ENCODE measurements at regions not wholly inside any gene's neighbourhood (a gene's known extent, or its start where the extent isn't known, plus 50 kb on each side); places are given as distances from the start of the nearest gene placed in this dataset.
A peak's percentile ranks its signal among the peaks of the same experiment; 100 is the strongest.

GRCh38 chr15:30008156-30008555 is 74.6 kb upstream of the GOLGA8J start:
- ATAC-seq (no peak), FAIRE-seq (no peak), DNase-seq (ENCODE audit: low spot score) (no peak)
- ChIA-PET CTCF (ENCODE audit: low intra/inter-chr PET ratio, low total read pairs) (no interaction called here), POLR2A (no interaction called here)
- BruUV-seq (replicated peaks): no TSS peak
- Histone ChIP-seq H3K4me1 (ENCODE audit: insufficient read depth, low read length) (no peaks in the 10 kb centered on the region), H3K4me2 (ENCODE audit: low read depth, low read length) (no peak overlapping the region), H3K36me3 (replicated peaks in 1 of 2; ENCODE audit: control insufficient read depth in 1 of 2, insufficient read depth in 2 of 2, low read length in 2 of 2) (no peaks in the 10 kb centered on the region), H2AFZ (ENCODE audit: low read length) (no peak overlapping the region), H4K20me1 (ENCODE audit: insufficient read depth, low read length) (no peaks in the 10 kb centered on the region), H3K27ac (ENCODE audit: extremely low read length, insufficient read depth, low read length) (no peak overlapping the region), H3K4me3 (replicated peaks in 1 of 3; ENCODE audit: insufficient read depth in 1 of 3, low read depth in 2 of 3, low read length in 3 of 3) (no peak overlapping the region), H3K9ac (ENCODE audit: insufficient read depth, low read depth, low read length) (no peak overlapping the region), H3K9me3 (ENCODE audit: low read length) (no peaks in the 10 kb centered on the region), H3K79me2 (ENCODE audit: insufficient read depth, low read length) (no peaks in the 10 kb centered on the region), H3K27me3 (ENCODE audit: control insufficient read depth in 1 of 2, insufficient read depth in 2 of 2, low read length in 2 of 2) (0 out of 5 replicates have a peak, but pooled peaks cover 0 to 3% of the 10 kb centered on the region in 2 experiments)
- 0% methylated on average over 1 of the region's 1 CpG for WGBS (ENCODE audit: low lambda C conversion rate)
- intact Hi-C loops (cut with micrococcal nuclease; ENCODE audit: unreplicated experiment) (no loop called here), in situ Hi-C loops (cut with HindIII; ENCODE audit: extremely low pct_ligation_motif_present, low pct_unique_long_range_greater_than_20kb) (no loop called here)
- TF ChIP-seq EED (CRISPR knock-in tag; IDR thresholded peaks at IDR 0.05) (no peak), MTF1 (CRISPR knock-in tag; IDR thresholded peaks at IDR 0.05) (no peak), MAFK (conservative IDR thresholded peaks at IDR 0.05 in 1 of 2, IDR thresholded peaks at IDR 0.05 in 1 of 2; ENCODE audit: low read length in 2 of 2) (peak in 1 of 2 experiments; percentile 19; a peak in 1 of 4 replicates), ZNF737 (CRISPR knock-in tag; IDR thresholded peaks at IDR 0.05; ENCODE audit: borderline replicate concordance) (no peak)

GRCh38 chr15:30001602-30002001 is 81.2 kb upstream of the GOLGA8J start:
- H3K4me2 ChIP-seq (ENCODE audit: low read depth, low read length): no peak overlapping the region
- in situ Hi-C loops (cut with HindIII; ENCODE audit: extremely low pct_ligation_motif_present, low pct_unique_long_range_greater_than_20kb) (no loop called here), intact Hi-C loops (cut with micrococcal nuclease; ENCODE audit: unreplicated experiment) (no loop called here)
- H3K4me1 ChIP-seq (ENCODE audit: insufficient read depth, low read length): no peaks in the 10 kb centered on the region
- H3K27me3 ChIP-seq (ENCODE audit: control insufficient read depth in 1 of 2, insufficient read depth in 2 of 2, low read length in 2 of 2): peaks cover 0 to 8% of the 10 kb centered on the region in 2 experiments; a peak in 1 of 5 replicates
- ATAC-seq (no peak), FAIRE-seq (no peak), DNase-seq (ENCODE audit: low spot score) (no peak)
- no peak overlapping the region for H3K4me3 ChIP-seq (replicated peaks in 1 of 3; ENCODE audit: insufficient read depth in 1 of 3, low read depth in 2 of 3, low read length in 3 of 3)
- ChIA-PET CTCF (ENCODE audit: low intra/inter-chr PET ratio, low total read pairs) (no interaction called here), POLR2A (no interaction called here)
- WGBS (ENCODE audit: low lambda C conversion rate): 20% methylated on average over 5 of the region's 5 CpGs
- no peak overlapping the region for H3K27ac ChIP-seq (ENCODE audit: extremely low read length, insufficient read depth, low read length)
- no peaks in the 10 kb centered on the region for H3K9me3 ChIP-seq (ENCODE audit: low read length)
- H3K79me2 ChIP-seq (ENCODE audit: insufficient read depth, low read length): no peaks in the 10 kb centered on the region
- no peak overlapping the region for H3K9ac ChIP-seq (ENCODE audit: insufficient read depth, low read depth, low read length)
- H3K36me3 ChIP-seq (replicated peaks in 1 of 2; ENCODE audit: control insufficient read depth in 1 of 2, insufficient read depth in 2 of 2, low read length in 2 of 2): no peaks in the 10 kb centered on the region
- H2AFZ ChIP-seq (ENCODE audit: low read length): no peak overlapping the region
- no TSS peak for BruUV-seq (replicated peaks)
- no peaks in the 10 kb centered on the region for H4K20me1 ChIP-seq (ENCODE audit: insufficient read depth, low read length)
- TF ChIP-seq ERF (CRISPR knock-in tag; IDR thresholded peaks at IDR 0.05): no peak
- TF ChIP-seq ZFP36L2 (CRISPR knock-in tag; IDR thresholded peaks at IDR 0.05): no peak
- TF ChIP-seq PRDM15 (CRISPR knock-in tag; IDR thresholded peaks at IDR 0.05): no peak
- no peak for TF ChIP-seq FUBP1 (CRISPR knock-in tag; IDR thresholded peaks at IDR 0.05; ENCODE audit: borderline replicate concordance)
- no peak for TF ChIP-seq ZSCAN21 (CRISPR knock-in tag; IDR thresholded peaks at IDR 0.05; ENCODE audit: borderline replicate concordance)
- no peak for TF ChIP-seq DMTF1 (CRISPR knock-in tag; IDR thresholded peaks at IDR 0.05)
- no peak for TF ChIP-seq ZNF788 (CRISPR knock-in tag; IDR thresholded peaks at IDR 0.05; ENCODE audit: borderline replicate concordance)
- TF ChIP-seq GATAD2A (CRISPR knock-in tag; IDR thresholded peaks at IDR 0.05): no peak
